Liver (tissue), 8 donors: ENCODE measurements at regions not wholly inside any gene's neighbourhood (a gene's known extent, or its start where the extent isn't known, plus 50 kb on each side); places are given as distances from the start of the nearest gene placed in this dataset.

Experiments used
- DNase-seq: peaks from one replicate; pipeline ENCODE4 v3.0.0-alpha.2; 2017; ENCODE audit warnings: low spot score
- H3K27ac ChIP-seq, 2 donors: one replicate each; pipeline ENCODE4 v1.7.0; 2013; ENCODE audit warnings: inconsistent platforms in 2 of 2, low read length in 2 of 2, control low read depth in 1 of 2, low read depth in 1 of 2, mild to moderate bottlenecking in 1 of 2
- H3K27me3 ChIP-seq, 4 donors: one replicate each; pipeline versions ENCODE4 v1.6.1 to v1.7.0; 2013; ENCODE audit warnings: low read length in 3 of 4, inconsistent platforms in 1 of 4, mild to moderate bottlenecking in 1 of 4, moderate library complexity in 1 of 4; ENCODE audit not compliant: control insufficient read depth in 4 of 4, insufficient read depth in 4 of 4
- H3K36me3 ChIP-seq, 4 donors: one replicate each; pipeline versions ENCODE4 v1.6.1 to v1.7.0; 2013; ENCODE audit warnings: low read length in 3 of 4, mild to moderate bottlenecking in 3 of 4, low read depth in 1 of 4, moderate library complexity in 1 of 4; ENCODE audit not compliant: control insufficient read depth in 4 of 4, insufficient read depth in 3 of 4
- H3K4me1 ChIP-seq, 4 donors: one replicate each; pipeline versions ENCODE4 v1.6.1 to v1.7.0; 2013; ENCODE audit warnings: low read length in 3 of 4, mild to moderate bottlenecking in 3 of 4, moderate library complexity in 1 of 4; ENCODE audit not compliant: control insufficient read depth in 4 of 4, insufficient read depth in 4 of 4
- H3K4me3 ChIP-seq, 3 donors: one replicate each; pipeline versions ENCODE4 v1.6.1 to v1.7.0; 2013; ENCODE audit warnings: low read length in 3 of 3, control low read depth in 1 of 3, low read depth in 1 of 3, mild to moderate bottlenecking in 1 of 3
- H3K9ac ChIP-seq, 2 donors: one replicate each; pipeline ENCODE4 v1.7.0; 2013; ENCODE audit warnings: low read length in 2 of 2, mild to moderate bottlenecking in 2 of 2, moderate library complexity in 2 of 2, control low read depth in 1 of 2, low read depth in 1 of 2
- H3K9me3 ChIP-seq, 4 donors: one replicate each; pipeline versions ENCODE4 v1.6.1 to v1.7.0; 2013; ENCODE audit warnings: low read length in 3 of 4; ENCODE audit not compliant: control insufficient read depth in 4 of 4
- ATF3 ChIP-seq: IDR thresholded peaks from 2 replicates; pipeline ENCODE4 v1.6.1; 2016; ENCODE audit warnings: antibody characterized with exemption
- CTCF ChIP-seq: fragments of 150-350 bp; IDR thresholded peaks from 2 replicates; pipeline ENCODE4 v1.5.1; 2017; ENCODE audit warnings: improper control_type of control experiment, low read depth, low read length; ENCODE audit not compliant: missing input control
- EGR1 ChIP-seq, 2 donors: IDR thresholded peaks; 2 replicates each; pipeline ENCODE4 v1.6.1; 2016 to 2018; ENCODE audit warnings: antibody characterized with exemption in 2 of 2, low read depth in 2 of 2
- FOXA1 ChIP-seq: IDR thresholded peaks from 2 replicates; pipeline ENCODE4 v1.6.1; 2016; ENCODE audit warnings: antibody characterized with exemption
- FOXA2 ChIP-seq: IDR thresholded peaks from 2 replicates; pipeline ENCODE4 v1.6.1; 2016; ENCODE audit warnings: antibody characterized with exemption
- GABPA ChIP-seq, 2 donors: IDR thresholded peaks in 1 of 2; conservative IDR thresholded peaks in 1 of 2; 2 replicates each; pipeline ENCODE4 v1.6.1; 2016; ENCODE audit warnings: antibody characterized with exemption in 2 of 2, mild to moderate bottlenecking in 1 of 2, moderate library complexity in 1 of 2
- HNF4A ChIP-seq, 2 donors: conservative IDR thresholded peaks; 2 replicates each; pipeline ENCODE4 v1.6.1; 2016; ENCODE audit warnings: antibody characterized with exemption in 2 of 2, mild to moderate bottlenecking in 2 of 2
- HNF4G ChIP-seq: IDR thresholded peaks from 2 replicates; pipeline ENCODE4 v1.6.1; 2016; ENCODE audit warnings: antibody characterized with exemption
- JUND ChIP-seq, 2 donors: IDR thresholded peaks; 2 replicates each; pipeline ENCODE4 v1.6.1; 2016; ENCODE audit warnings: antibody characterized with exemption in 2 of 2
- MAX ChIP-seq: IDR thresholded peaks from 2 replicates; pipeline ENCODE4 v1.6.1; 2016; ENCODE audit warnings: antibody characterized with exemption
- NR2F2 ChIP-seq: IDR thresholded peaks from 2 replicates; pipeline ENCODE4 v1.6.1; 2016; ENCODE audit warnings: antibody characterized with exemption
- RAD21 ChIP-seq, 2 donors: IDR thresholded peaks; 2 replicates each; pipeline ENCODE4 v1.6.1; 2016; ENCODE audit warnings: antibody characterized with exemption in 2 of 2, mild to moderate bottlenecking in 2 of 2
- REST ChIP-seq: IDR thresholded peaks from 2 replicates; pipeline ENCODE4 v1.6.1; 2016; ENCODE audit warnings: antibody characterized with exemption, mild to moderate bottlenecking
- RXRA ChIP-seq, 2 donors: IDR thresholded peaks; 2 replicates each; pipeline ENCODE4 v1.6.1; 2017 to 2018; ENCODE audit warnings: antibody characterized with exemption in 2 of 2, mild to moderate bottlenecking in 1 of 2
- SP1 ChIP-seq: IDR thresholded peaks from 2 replicates; pipeline ENCODE4 v1.6.1; 2018; ENCODE audit warnings: antibody characterized with exemption, mild to moderate bottlenecking
- TAF1 ChIP-seq: conservative IDR thresholded peaks from 2 replicates; pipeline ENCODE4 v1.6.1; 2016; ENCODE audit warnings: antibody characterized with exemption, mild to moderate bottlenecking
- YY1 ChIP-seq: IDR thresholded peaks from 2 replicates; pipeline ENCODE4 v1.6.1; 2016; ENCODE audit warnings: antibody characterized with exemption, mild to moderate bottlenecking
- ZBTB33 ChIP-seq: IDR thresholded peaks from 2 replicates; pipeline ENCODE4 v1.6.1; 2016; ENCODE audit warnings: antibody characterized with exemption
- WGBS: extraction: QIAGEN DNeasy Blood & Tissue Kit; methylation state at CpG from one replicate; pipeline ENCODE4 v1.1.7; 2013; 5-methylcytosine and 5-hydroxymethylcytosine counted together
- donor health status: healthy.
- donor health status: healthy.
- donor health status: healthy.
- donor health status: healthy.
- donor health status: healthy.

- Histone ChIP-seq H3K4me1 (peaks cover 0 to 4% (median 1%) of the 10 kb centered on the region in 4 donors), H3K36me3 (no peaks in the 10 kb centered on the region), H3K27me3 (no peaks in the 10 kb centered on the region), H3K27ac (no peak overlapping the region), H3K9ac (no peak overlapping the region), H3K9me3 (no peaks in the 10 kb centered on the region), H3K4me3 (no peak overlapping the region)
- no peak for DNase-seq
- 89% methylated on average over 14 of the region's 14 CpGs for WGBS
- TF ChIP-seq GABPA (IDR thresholded peaks at IDR 0.05 in 1 of 2, conservative IDR thresholded peaks at IDR 0.05 in 1 of 2) (no peak), ATF3 (no peak), FOXA2 (no peak), SP1 (no peak), FOXA1 (no peak), RXRA (IDR thresholded peaks at IDR 0.05) (no peak), HNF4A (conservative IDR thresholded peaks at IDR 0.05) (no peak), HNF4G (no peak), NR2F2 (no peak), TAF1 (no peak), JUND (IDR thresholded peaks at IDR 0.05) (no peak), CTCF (no peak), YY1 (no peak), ZBTB33 (no peak), REST (no peak), RAD21 (IDR thresholded peaks at IDR 0.05) (no peak), MAX (no peak)
Measured at GRCh38 chr12:132410849-132411248, 79.1 kb upstream of the FBRSL1 start.

GRCh38 chr12:132410296-132410625 is 79.7 kb upstream of the FBRSL1 start:
- H3K9me3 ChIP-seq, result no peaks in the 10 kb centered on the region
- H3K27me3 ChIP-seq, result no peaks in the 10 kb centered on the region
- WGBS, result 82% methylated on average over 18 of the region's 18 CpGs
- no peak overlapping the region for H3K9ac ChIP-seq
- peaks cover 0 to 4% (median 1%) of the 10 kb centered on the region in 4 donors for H3K4me1 ChIP-seq
- H3K36me3 ChIP-seq, result no peaks in the 10 kb centered on the region
- H3K27ac ChIP-seq, result no peak overlapping the region
- DNase-seq, result no peak
- H3K4me3 ChIP-seq, result no peak overlapping the region
- no peak for TF ChIP-seq TAF1
- no peak for TF ChIP-seq ATF3
- no peak for TF ChIP-seq NR2F2
- TF ChIP-seq FOXA2, result no peak
- TF ChIP-seq MAX, result no peak
- TF ChIP-seq RAD21 (IDR thresholded peaks at IDR 0.05), result no peak
- TF ChIP-seq FOXA1, result no peak
- no peak for TF ChIP-seq HNF4G
- TF ChIP-seq SP1, result no peak
- no peak for TF ChIP-seq RXRA (IDR thresholded peaks at IDR 0.05)
- TF ChIP-seq HNF4A (conservative IDR thresholded peaks at IDR 0.05), result no peak
- no peak for TF ChIP-seq JUND (IDR thresholded peaks at IDR 0.05)
- TF ChIP-seq GABPA (IDR thresholded peaks at IDR 0.05 in 1 of 2, conservative IDR thresholded peaks at IDR 0.05 in 1 of 2), result no peak
- no peak for TF ChIP-seq EGR1 (IDR thresholded peaks at IDR 0.05; ENCODE audit: low read depth in 2 of 2)
- no peak for TF ChIP-seq ZBTB33
- TF ChIP-seq CTCF, result no peak
- no peak for TF ChIP-seq YY1
